ENCODE measurements at regions not wholly inside any gene's neighbourhood (a gene's known extent, or its start where the extent isn't known, plus 50 kb on each side); places are given as distances from the start of the nearest gene placed in this dataset.

DNA sequence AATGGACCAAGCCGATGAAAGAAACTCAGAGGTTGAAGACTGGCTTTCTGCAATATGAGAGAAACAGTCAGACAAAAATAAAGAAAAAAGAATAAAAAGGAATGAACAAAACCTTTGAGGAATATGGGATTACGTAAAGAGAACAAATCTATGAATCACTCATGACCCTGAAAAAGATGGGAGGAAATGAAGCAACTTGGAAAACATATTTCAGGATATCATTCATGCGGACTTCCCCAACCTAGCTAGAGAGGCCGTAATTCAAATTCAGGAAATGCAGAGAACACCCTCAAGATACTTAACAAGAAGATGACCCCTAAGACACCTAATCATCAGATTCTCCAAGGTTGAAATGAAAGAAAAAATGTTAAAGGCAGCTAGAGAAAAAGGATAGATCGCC lies 705.3 kb upstream of the CHRM3 start:
- H3K4me1 ChIP-seq = no peaks in the 10 kb centered on the region
- no peak for DNase-seq
- no peak for TF ChIP-seq CTCF (IDR thresholded peaks at IDR 0.05)
- no peaks in the 10 kb centered on the region for H3K27me3 ChIP-seq
- H3K27ac ChIP-seq = no peak overlapping the region
- H3K4me3 ChIP-seq = no peak overlapping the region
- no peak overlapping the region for H3K9ac ChIP-seq (ENCODE audit: low read depth in 2 of 2, low read length in 2 of 2)
- H3K36me3 ChIP-seq = no peaks in the 10 kb centered on the region
- intact Hi-C loops (cut with DNase I) = no loop called here
- no peaks in the 10 kb centered on the region for H3K9me3 ChIP-seq

GRCh38 chr1:238677567-238677966 lies 708.8 kb upstream of the CHRM3 start:
- Histone ChIP-seq H3K9me3 (no peaks in the 10 kb centered on the region), H3K9ac (ENCODE audit: low read depth in 2 of 2, low read length in 2 of 2) (no peak overlapping the region), H3K4me3 (no peak overlapping the region), H3K27ac (no peak overlapping the region), H3K36me3 (no peaks in the 10 kb centered on the region), H3K27me3 (no peaks in the 10 kb centered on the region), H3K4me1 (no peaks in the 10 kb centered on the region)
- TF ChIP-seq CTCF (IDR thresholded peaks at IDR 0.05) = no peak
- no peak for DNase-seq
- intact Hi-C loops (cut with DNase I) = no loop called here

DNA sequence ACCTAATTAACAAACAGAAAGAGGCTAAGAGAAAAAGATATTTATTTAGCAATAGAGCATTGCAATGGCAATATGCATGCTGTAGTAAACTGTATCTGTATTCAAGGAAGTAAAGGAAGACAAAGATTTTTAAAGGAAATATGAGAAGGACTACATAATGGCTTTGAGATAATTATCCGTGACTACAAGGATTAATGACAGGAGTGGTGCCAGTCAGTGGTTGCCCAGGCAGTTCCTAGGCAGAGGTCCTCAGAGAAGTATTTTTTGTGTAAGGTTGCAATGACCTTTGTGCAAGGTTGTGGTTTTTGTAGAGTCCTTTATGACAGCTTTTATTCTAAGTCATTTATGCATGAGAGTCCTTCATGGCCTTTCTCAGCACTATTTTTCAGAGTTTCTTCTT lies 711.1 kb upstream of the CHRM3 start:
- no peak for TF ChIP-seq CTCF (IDR thresholded peaks at IDR 0.05)
- DNase-seq = no peak
- intact Hi-C loops (cut with DNase I) = no loop called here
- Histone ChIP-seq H3K27ac (no peak overlapping the region), H3K9ac (ENCODE audit: low read depth in 2 of 2, low read length in 2 of 2) (no peak overlapping the region), H3K36me3 (no peaks in the 10 kb centered on the region), H3K9me3 (no peaks in the 10 kb centered on the region), H3K4me1 (no peaks in the 10 kb centered on the region), H3K27me3 (no peaks in the 10 kb centered on the region), H3K4me3 (no peak overlapping the region)

GRCh38 chr1:238674316-238674715 lies 712.1 kb upstream of the CHRM3 start:
- DNase-seq = no peak
- Histone ChIP-seq H3K27me3 (no peaks in the 10 kb centered on the region), H3K36me3 (no peaks in the 10 kb centered on the region), H3K27ac (no peak overlapping the region), H3K4me3 (no peak overlapping the region), H3K9me3 (no peaks in the 10 kb centered on the region), H3K4me1 (no peaks in the 10 kb centered on the region), H3K9ac (ENCODE audit: low read depth in 2 of 2, low read length in 2 of 2) (no peak overlapping the region)
- intact Hi-C loops (cut with DNase I) = no loop called here
- no peak for TF ChIP-seq CTCF (IDR thresholded peaks at IDR 0.05)

- intact Hi-C loops (cut with DNase I) = no loop called here
- Histone ChIP-seq H3K4me3 (no peak overlapping the region), H3K4me1 (no peaks in the 10 kb centered on the region), H3K9ac (ENCODE audit: low read depth in 2 of 2, low read length in 2 of 2) (no peak overlapping the region), H3K27ac (no peak overlapping the region), H3K36me3 (no peaks in the 10 kb centered on the region), H3K27me3 (no peaks in the 10 kb centered on the region), H3K9me3 (no peaks in the 10 kb centered on the region)
- no peak for TF ChIP-seq CTCF (IDR thresholded peaks at IDR 0.05)
- no peak for DNase-seq
Observed at GRCh38 chr1:238673561-238673960, 712.8 kb upstream of the CHRM3 start.

DNA sequence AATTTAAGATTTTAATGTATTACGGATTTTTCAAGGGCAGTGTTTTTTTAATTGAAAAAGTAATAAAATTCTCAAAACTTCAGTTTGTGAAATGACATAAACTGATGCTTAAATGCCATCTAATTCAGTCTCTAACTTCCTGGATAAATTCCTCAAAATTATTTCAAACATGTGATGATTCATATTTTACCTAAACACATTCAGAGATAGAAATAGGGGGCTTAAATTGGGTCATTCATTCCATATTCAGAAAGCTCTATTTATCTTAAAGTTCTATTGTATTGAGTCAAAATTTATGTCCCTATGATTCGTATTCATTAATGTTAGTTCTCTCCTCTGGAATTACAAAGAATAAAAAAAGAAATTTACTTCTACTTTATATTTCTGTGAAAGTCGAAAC lies 713.6 kb upstream of the CHRM3 start:
- intact Hi-C loops (cut with DNase I) = no loop called here
- Histone ChIP-seq H3K9me3 (no peaks in the 10 kb centered on the region), H3K36me3 (no peaks in the 10 kb centered on the region), H3K9ac (ENCODE audit: low read depth in 2 of 2, low read length in 2 of 2) (no peak overlapping the region), H3K27me3 (no peaks in the 10 kb centered on the region), H3K4me3 (no peak overlapping the region), H3K27ac (no peak overlapping the region), H3K4me1 (no peaks in the 10 kb centered on the region)
- no peak for DNase-seq
- no peak for TF ChIP-seq CTCF (IDR thresholded peaks at IDR 0.05)

All from colonic mucosa (tissue), 4 donors.